ENCODE measurements at regions not wholly inside any gene's neighbourhood (a gene's known extent, or its start where the extent isn't known, plus 50 kb on each side); places are given as distances from the start of the nearest gene placed in this dataset.

GRCh38 chr20:6611911-6612605 lies 155.4 kb upstream of the BMP2 start (continued):
- TF ChIP-seq ZNF592 (IDR thresholded peaks at IDR 0.05) (no peak), NFYA (IDR thresholded peaks at IDR 0.05; ENCODE audit: borderline replicate concordance, low read depth, low read length) (no peak), SMAD5 (IDR thresholded peaks at IDR 0.05; ENCODE audit: low read depth) (no peak), PAX8 (IDR thresholded peaks at IDR 0.05) (no peak), ETV6 (conservative IDR thresholded peaks at IDR 0.05 in 1 of 2, IDR thresholded peaks at IDR 0.05 in 1 of 2; ENCODE audit: borderline replicate concordance in 1 of 2, low read depth in 1 of 2) (no peak), PAX5 (IDR thresholded peaks at IDR 0.05; ENCODE audit: borderline replicate concordance, low read depth, low read length) (no peak)
- TF ChIP-seq, protein P1, sequence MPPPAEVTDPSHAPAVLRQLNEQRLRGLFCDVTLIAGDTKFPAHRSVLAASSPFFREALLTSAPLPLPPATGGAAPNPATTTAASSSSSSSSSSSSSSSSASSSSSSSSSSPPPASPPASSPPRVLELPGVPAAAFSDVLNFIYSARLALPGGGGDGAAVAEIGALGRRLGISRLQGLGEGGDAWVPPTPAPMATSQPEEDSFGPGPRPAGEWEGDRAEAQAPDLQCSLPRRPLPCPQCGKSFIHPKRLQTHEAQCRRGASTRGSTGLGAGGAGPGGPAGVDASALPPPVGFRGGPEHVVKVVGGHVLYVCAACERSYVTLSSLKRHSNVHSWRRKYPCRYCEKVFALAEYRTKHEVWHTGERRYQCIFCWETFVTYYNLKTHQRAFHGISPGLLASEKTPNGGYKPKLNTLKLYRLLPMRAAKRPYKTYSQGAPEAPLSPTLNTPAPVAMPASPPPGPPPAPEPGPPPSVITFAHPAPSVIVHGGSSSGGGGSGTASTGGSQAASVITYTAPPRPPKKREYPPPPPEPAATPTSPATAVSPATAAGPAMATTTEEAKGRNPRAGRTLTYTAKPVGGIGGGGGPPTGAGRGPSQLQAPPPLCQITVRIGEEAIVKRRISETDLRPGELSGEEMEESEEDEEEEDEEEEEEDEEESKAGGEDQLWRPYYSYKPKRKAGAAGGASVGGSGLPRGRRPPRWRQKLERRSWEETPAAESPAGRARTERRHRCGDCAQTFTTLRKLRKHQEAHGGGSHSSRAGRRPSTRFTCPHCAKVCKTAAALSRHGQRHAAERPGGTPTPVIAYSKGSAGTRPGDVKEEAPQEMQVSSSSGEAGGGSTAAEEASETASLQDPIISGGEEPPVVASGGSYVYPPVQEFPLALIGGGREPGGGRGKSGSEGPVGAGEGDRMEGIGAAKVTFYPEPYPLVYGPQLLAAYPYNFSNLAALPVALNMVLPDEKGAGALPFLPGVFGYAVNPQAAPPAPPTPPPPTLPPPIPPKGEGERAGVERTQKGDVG (CRISPR knock-in tag; IDR thresholded peaks at IDR 0.05), result no peak

Data from GM12878 (cell line).